Ovary (tissue), 3 donors: ENCODE measurements at regions not wholly inside any gene's neighbourhood (a gene's known extent, or its start where the extent isn't known, plus 50 kb on each side); places are given as distances from the start of the nearest gene placed in this dataset.

Experiments used
- CTCF ChIP-seq, 3 donors: fragments of 450-650 bp in 2 of 3; fragments of 200-600 bp in 1 of 3; IDR thresholded peaks; one replicate each; pipeline versions ENCODE4 v1.5.1 to v1.8.0; 2016 to 2022; ENCODE audit warnings: antibody characterized with exemption in 3 of 3, mild to moderate bottlenecking in 1 of 3
- POLR2A ChIP-seq: fragments of 450-650 bp; IDR thresholded peaks from one replicate; pipeline ENCODE4 v1.6.1; 2017; ENCODE audit warnings: antibody characterized with exemption, mild to moderate bottlenecking, moderate library complexity
- donor health status: DM: no; HTN: no; CAD: no.

GRCh38 chr1:100624886-100625610, 87.1 kb downstream of the GPR88 start:
- TF ChIP-seq CTCF (IDR thresholded peaks at IDR 0.05) (no peak), POLR2A (no peak)
